PC-3 (cell line): ENCODE measurements at regions not wholly inside any gene's neighbourhood (a gene's known extent, or its start where the extent isn't known, plus 50 kb on each side); places are given as distances from the start of the nearest gene placed in this dataset.

ENCODE experiments used
- EZH2 ChIP-seq: fragments of 300-600 bp; sonication (generic); IDR thresholded peaks from one replicate; pipeline ENCODE4 v1.6.1; 2017; ENCODE audit warnings: antibody characterized with exemption, mild to moderate bottlenecking, low read length; ENCODE audit not compliant: unreplicated experiment
- EZH2phosphoT487 ChIP-seq: fragments of 300-600 bp; sonication (generic); IDR thresholded peaks from 2 replicates; pipeline ENCODE4 v1.6.1; 2018; ENCODE audit warnings: mild to moderate bottlenecking, antibody characterized with exemption, low read length, borderline replicate concordance
- TF ChIP-seq, protein P1 (sequence below): fragments of 300-600 bp; sonication (generic); conservative IDR thresholded peaks from 2 replicates; pipeline ENCODE4 v1.5.1; 2017; ENCODE audit warnings: antibody characterized with exemption, low read depth, mild to moderate bottlenecking, low read length

DNA sequence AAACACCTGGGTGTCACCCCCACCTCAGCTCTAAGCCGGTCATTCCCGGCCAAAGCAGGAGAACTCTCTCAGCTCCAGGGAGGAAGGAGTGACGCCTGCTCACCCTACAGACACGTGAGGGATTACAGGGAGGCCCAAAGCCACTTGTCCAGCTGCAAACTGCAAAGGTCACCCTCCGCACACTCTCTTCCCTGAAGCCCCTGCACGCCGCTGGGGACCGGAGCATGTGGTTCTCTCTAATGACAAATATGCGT lies 108.0 kb upstream of the ID2 start:
- TF ChIP-seq, protein P1, sequence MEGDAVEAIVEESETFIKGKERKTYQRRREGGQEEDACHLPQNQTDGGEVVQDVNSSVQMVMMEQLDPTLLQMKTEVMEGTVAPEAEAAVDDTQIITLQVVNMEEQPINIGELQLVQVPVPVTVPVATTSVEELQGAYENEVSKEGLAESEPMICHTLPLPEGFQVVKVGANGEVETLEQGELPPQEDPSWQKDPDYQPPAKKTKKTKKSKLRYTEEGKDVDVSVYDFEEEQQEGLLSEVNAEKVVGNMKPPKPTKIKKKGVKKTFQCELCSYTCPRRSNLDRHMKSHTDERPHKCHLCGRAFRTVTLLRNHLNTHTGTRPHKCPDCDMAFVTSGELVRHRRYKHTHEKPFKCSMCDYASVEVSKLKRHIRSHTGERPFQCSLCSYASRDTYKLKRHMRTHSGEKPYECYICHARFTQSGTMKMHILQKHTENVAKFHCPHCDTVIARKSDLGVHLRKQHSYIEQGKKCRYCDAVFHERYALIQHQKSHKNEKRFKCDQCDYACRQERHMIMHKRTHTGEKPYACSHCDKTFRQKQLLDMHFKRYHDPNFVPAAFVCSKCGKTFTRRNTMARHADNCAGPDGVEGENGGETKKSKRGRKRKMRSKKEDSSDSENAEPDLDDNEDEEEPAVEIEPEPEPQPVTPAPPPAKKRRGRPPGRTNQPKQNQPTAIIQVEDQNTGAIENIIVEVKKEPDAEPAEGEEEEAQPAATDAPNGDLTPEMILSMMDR: no peak
- TF ChIP-seq EZH2 (no peak), EZH2phosphoT487 (no peak)
